ENCODE measurements at regions not wholly inside any gene's neighbourhood (a gene's known extent, or its start where the extent isn't known, plus 50 kb on each side); places are given as distances from the start of the nearest gene placed in this dataset.

DNA sequence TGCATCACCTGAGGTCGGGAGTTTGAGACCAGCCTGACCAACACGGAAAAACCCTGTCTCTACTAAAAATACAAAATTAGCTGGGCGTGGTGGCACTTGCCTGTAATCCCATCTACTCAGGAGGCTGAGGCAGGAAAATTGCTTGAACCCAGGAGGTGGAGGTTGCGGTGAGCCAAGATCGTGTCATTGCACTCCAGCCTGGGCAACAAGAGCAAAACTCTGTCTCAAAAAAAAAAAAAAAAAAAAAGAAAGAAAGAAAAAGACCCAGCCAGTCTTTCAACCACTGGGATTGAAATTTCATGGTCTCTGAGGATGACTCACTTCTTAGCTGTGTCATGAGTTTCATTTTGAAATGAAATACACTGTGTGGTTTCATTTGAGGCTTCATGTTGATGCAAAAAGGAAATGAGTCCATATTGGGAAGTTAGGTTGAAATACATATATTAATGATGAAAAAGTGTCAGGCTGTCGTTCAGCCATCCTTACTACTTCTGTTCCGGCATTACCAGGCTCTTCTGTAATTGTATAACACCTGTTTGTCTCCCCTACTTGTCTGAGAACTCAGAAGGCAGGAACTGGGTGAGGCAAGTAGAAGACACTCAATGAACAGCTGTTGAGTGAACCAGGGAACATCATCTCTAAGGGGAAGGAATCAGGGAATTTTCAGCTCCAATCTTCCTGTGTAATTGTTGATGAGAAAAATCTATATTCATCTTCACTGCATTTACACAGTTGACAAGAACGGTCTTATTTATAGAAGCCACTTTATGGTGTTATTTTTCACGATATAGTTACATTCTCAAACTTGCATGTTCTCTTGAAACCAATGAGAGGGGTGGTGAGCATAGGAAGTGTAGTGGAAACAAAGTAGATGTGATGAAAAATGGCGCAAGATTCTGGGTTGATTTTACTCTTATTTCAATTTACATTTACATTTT lies 87.4 kb downstream of the NFKBIZ start (continued):
- TF ChIP-seq, protein P1, sequence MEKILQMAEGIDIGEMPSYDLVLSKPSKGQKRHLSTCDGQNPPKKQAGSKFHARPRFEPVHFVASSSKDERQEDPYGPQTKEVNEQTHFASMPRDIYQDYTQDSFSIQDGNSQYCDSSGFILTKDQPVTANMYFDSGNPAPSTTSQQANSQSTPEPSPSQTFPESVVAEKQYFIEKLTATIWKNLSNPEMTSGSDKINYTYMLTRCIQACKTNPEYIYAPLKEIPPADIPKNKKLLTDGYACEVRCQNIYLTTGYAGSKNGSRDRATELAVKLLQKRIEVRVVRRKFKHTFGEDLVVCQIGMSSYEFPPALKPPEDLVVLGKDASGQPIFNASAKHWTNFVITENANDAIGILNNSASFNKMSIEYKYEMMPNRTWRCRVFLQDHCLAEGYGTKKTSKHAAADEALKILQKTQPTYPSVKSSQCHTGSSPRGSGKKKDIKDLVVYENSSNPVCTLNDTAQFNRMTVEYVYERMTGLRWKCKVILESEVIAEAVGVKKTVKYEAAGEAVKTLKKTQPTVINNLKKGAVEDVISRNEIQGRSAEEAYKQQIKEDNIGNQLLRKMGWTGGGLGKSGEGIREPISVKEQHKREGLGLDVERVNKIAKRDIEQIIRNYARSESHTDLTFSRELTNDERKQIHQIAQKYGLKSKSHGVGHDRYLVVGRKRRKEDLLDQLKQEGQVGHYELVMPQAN (conservative IDR thresholded peaks at IDR 0.05) = 0 out of 2 replicates have a peak, but pooled peaks have one; percentile 32
- TF ChIP-seq SMARCA5 (IDR thresholded peaks at IDR 0.05) = peak; percentile 80
- peak; percentile 78; the same call in 1 of the 2 replicates for TF ChIP-seq TBL1XR1 (IDR thresholded peaks at IDR 0.05; ENCODE audit: low read depth, low read length)
- TF ChIP-seq POLR2AphosphoS2 (IDR thresholded peaks at IDR 0.05; ENCODE audit: low read depth, low read length) = no peak
- TF ChIP-seq, protein P2, sequence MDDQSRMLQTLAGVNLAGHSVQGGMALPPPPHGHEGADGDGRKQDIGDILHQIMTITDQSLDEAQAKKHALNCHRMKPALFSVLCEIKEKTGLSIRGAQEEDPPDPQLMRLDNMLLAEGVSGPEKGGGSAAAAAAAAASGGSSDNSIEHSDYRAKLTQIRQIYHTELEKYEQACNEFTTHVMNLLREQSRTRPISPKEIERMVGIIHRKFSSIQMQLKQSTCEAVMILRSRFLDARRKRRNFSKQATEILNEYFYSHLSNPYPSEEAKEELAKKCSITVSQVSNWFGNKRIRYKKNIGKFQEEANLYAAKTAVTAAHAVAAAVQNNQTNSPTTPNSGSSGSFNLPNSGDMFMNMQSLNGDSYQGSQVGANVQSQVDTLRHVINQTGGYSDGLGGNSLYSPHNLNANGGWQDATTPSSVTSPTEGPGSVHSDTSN (IDR thresholded peaks at IDR 0.05; ENCODE audit: insufficient replicate concordance, low read depth, low read length) = no peak
- TF ChIP-seq, protein P3, sequence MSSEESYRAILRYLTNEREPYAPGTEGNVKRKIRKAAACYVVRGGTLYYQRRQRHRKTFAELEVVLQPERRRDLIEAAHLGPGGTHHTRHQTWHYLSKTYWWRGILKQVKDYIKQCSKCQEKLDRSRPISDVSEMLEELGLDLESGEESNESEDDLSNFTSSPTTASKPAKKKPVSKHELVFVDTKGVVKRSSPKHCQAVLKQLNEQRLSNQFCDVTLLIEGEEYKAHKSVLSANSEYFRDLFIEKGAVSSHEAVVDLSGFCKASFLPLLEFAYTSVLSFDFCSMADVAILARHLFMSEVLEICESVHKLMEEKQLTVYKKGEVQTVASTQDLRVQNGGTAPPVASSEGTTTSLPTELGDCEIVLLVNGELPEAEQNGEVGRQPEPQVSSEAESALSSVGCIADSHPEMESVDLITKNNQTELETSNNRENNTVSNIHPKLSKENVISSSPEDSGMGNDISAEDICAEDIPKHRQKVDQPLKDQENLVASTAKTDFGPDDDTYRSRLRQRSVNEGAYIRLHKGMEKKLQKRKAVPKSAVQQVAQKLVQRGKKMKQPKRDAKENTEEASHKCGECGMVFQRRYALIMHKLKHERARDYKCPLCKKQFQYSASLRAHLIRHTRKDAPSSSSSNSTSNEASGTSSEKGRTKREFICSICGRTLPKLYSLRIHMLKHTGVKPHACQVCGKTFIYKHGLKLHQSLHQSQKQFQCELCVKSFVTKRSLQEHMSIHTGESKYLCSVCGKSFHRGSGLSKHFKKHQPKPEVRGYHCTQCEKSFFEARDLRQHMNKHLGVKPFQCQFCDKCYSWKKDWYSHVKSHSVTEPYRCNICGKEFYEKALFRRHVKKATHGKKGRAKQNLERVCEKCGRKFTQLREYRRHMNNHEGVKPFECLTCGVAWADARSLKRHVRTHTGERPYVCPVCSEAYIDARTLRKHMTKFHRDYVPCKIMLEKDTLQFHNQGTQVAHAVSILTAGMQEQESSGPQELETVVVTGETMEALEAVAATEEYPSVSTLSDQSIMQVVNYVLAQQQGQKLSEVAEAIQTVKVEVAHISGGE (CRISPR knock-in tag; IDR thresholded peaks at IDR 0.05) = no peak
- TF ChIP-seq NR2C2 (IDR thresholded peaks at IDR 0.05; ENCODE audit: borderline replicate concordance, control insufficient read depth, insufficient read length, low read depth) = no peak
- TF ChIP-seq, protein P4, sequence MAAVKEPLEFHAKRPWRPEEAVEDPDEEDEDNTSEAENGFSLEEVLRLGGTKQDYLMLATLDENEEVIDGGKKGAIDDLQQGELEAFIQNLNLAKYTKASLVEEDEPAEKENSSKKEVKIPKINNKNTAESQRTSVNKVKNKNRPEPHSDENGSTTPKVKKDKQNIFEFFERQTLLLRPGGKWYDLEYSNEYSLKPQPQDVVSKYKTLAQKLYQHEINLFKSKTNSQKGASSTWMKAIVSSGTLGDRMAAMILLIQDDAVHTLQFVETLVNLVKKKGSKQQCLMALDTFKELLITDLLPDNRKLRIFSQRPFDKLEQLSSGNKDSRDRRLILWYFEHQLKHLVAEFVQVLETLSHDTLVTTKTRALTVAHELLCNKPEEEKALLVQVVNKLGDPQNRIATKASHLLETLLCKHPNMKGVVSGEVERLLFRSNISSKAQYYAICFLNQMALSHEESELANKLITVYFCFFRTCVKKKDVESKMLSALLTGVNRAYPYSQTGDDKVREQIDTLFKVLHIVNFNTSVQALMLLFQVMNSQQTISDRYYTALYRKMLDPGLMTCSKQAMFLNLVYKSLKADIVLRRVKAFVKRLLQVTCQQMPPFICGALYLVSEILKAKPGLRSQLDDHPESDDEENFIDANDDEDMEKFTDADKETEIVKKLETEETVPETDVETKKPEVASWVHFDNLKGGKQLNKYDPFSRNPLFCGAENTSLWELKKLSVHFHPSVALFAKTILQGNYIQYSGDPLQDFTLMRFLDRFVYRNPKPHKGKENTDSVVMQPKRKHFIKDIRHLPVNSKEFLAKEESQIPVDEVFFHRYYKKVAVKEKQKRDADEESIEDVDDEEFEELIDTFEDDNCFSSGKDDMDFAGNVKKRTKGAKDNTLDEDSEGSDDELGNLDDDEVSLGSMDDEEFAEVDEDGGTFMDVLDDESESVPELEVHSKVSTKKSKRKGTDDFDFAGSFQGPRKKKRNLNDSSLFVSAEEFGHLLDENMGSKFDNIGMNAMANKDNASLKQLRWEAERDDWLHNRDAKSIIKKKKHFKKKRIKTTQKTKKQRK (IDR thresholded peaks at IDR 0.05; ENCODE audit: low read depth, low read length) = no peak
- TF ChIP-seq, protein P5, sequence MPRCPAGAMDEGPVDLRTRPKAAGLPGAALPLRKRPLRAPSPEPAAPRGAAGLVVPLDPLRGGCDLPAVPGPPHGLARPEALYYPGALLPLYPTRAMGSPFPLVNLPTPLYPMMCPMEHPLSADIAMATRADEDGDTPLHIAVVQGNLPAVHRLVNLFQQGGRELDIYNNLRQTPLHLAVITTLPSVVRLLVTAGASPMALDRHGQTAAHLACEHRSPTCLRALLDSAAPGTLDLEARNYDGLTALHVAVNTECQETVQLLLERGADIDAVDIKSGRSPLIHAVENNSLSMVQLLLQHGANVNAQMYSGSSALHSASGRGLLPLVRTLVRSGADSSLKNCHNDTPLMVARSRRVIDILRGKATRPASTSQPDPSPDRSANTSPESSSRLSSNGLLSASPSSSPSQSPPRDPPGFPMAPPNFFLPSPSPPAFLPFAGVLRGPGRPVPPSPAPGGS (IDR thresholded peaks at IDR 0.05; ENCODE audit: borderline replicate concordance, insufficient read depth, low read depth, low read length, poor library complexity, severe bottlenecking) = peak; percentile 30
- no peak for TF ChIP-seq POLR2A (IDR thresholded peaks at IDR 0.05; ENCODE audit: low read depth, low read length)
- TF ChIP-seq FOS (IDR thresholded peaks at IDR 0.05; ENCODE audit: borderline replicate concordance, extremely low read depth, insufficient read length) = no peak
- TF ChIP-seq POLR2AphosphoS5 (IDR thresholded peaks at IDR 0.05; ENCODE audit: low read length) = peak; percentile 42; the same call in 1 of the 2 replicates
- TF ChIP-seq RCOR1 (conservative IDR thresholded peaks at IDR 0.05; ENCODE audit: low read depth, low read length) = no peak
- TF ChIP-seq HDAC6 (IDR thresholded peaks at IDR 0.05; ENCODE audit: unreplicated experiment) = no peak
- TF ChIP-seq NFIC (IDR thresholded peaks at IDR 0.05; ENCODE audit: low read depth, low read length) = peak; percentile 98
- peak; percentile 77 for TF ChIP-seq MEF2B (IDR thresholded peaks at IDR 0.05; ENCODE audit: partially characterized antibody, poor library complexity, severe bottlenecking)
